Spleen (tissue), 11 donors: ENCODE measurements at regions not wholly inside any gene's neighbourhood (a gene's known extent, or its start where the extent isn't known, plus 50 kb on each side); places are given as distances from the start of the nearest gene placed in this dataset.
A peak's percentile ranks its signal among the peaks of the same experiment; 100 is the strongest.

Experiments
- DNase-seq: peaks from one replicate; pipeline ENCODE4 v3.0.0-alpha.2; 2020
- H3K27ac ChIP-seq, 8 donors: fragments of 200-600 bp; sonication (generic) in 7 of 8; 1 replicate in 4 of 8; 2 replicates in 4 of 8; pipeline versions ENCODE4 v1.5.0 to v1.8.0; 2016 to 2021; ENCODE audit warnings: inconsistent platforms in 4 of 8, mild to moderate bottlenecking in 4 of 8, moderate library complexity in 1 of 8
- H3K27me3 ChIP-seq, 7 donors: fragments of 200-600 bp; sonication (generic) in 6 of 7; replicated peaks in 1 of 7; 1 replicate in 4 of 7; 2 replicates in 3 of 7; pipeline versions ENCODE4 v1.5.0 to v1.8.0; 2016 to 2021; ENCODE audit warnings: inconsistent platforms in 3 of 7, mild to moderate bottlenecking in 1 of 7
- H3K36me3 ChIP-seq, 6 donors: fragments of 200-600 bp; sonication (generic) in 5 of 6; 1 replicate in 4 of 6; 2 replicates in 2 of 6; pipeline versions ENCODE4 v1.5.0 to v1.8.0; 2016 to 2021; ENCODE audit warnings: inconsistent platforms in 2 of 6
- H3K4me1 ChIP-seq, 6 donors: fragments of 200-600 bp; sonication (generic) in 5 of 6; 1 replicate in 3 of 6; 2 replicates in 3 of 6; pipeline versions ENCODE4 v1.5.0 to v1.8.0; 2016 to 2021; ENCODE audit warnings: inconsistent platforms in 3 of 6
- H3K4me3 ChIP-seq, 8 donors: fragments of 200-600 bp; sonication (generic) in 7 of 8; 1 replicate in 4 of 8; 2 replicates in 4 of 8; pipeline versions ENCODE4 v1.5.0 to v1.8.0; 2016 to 2021; ENCODE audit warnings: inconsistent platforms in 4 of 8, mild to moderate bottlenecking in 4 of 8, moderate library complexity in 2 of 8
- H3K9me3 ChIP-seq, 8 donors: fragments of 200-600 bp; sonication (generic) in 7 of 8; 1 replicate in 4 of 8; 2 replicates in 4 of 8; pipeline versions ENCODE4 v1.5.0 to v1.8.0; 2016 to 2021; ENCODE audit warnings: inconsistent platforms in 4 of 8
- CTCF ChIP-seq, 11 experiments: fragments of 200-600 bp in 7 of 11; fragments of 450-650 bp in 4 of 11; sonication (generic) in 4 of 11; IDR thresholded peaks in 8 of 11; conservative IDR thresholded peaks in 3 of 11; 1 replicate in 7 of 11; 2 replicates in 4 of 11; pipeline versions ENCODE4 v1.4.0 to v1.8.0; 2016 to 2021; ENCODE audit warnings: antibody characterized with exemption in 11 of 11, inconsistent platforms in 4 of 11, mild to moderate bottlenecking in 1 of 11
- POLR2A ChIP-seq, 3 donors: fragments of 450-650 bp; IDR thresholded peaks; one replicate each; pipeline ENCODE4 v1.5.1; 2017; ENCODE audit warnings: antibody characterized with exemption in 3 of 3, mild to moderate bottlenecking in 1 of 3
- POLR2AphosphoS5 ChIP-seq, 3 donors: sonication (generic); formaldehyde crosslinking; IDR thresholded peaks; one replicate each; pipeline ENCODE4 v1.5.1; 2017; ENCODE audit warnings: antibody characterized with exemption in 3 of 3
- WGBS, 5 donors: extraction: QIAGEN DNeasy Blood & Tissue Kit in 3 of 5; methylation state at CpG; one replicate each; pipeline versions ENCODE4 v1.1.5 to v1.1.7; 2013 to 2018; 5-methylcytosine and 5-hydroxymethylcytosine counted together
- intact Hi-C: fragments of 100-400 bp; cut with DNase I; formaldehyde crosslinking; loops from one replicate; pipeline ENCODE4 v1.15.0; 2023; ENCODE audit warnings: low total_unique reads
- donor health status: healthy with polysubstance abuse.
- donor health status: DM: no; HTN: no; CAD: no; lungs with moderate emphysema.
- donor health status: DM: no; HTN: no; CAD: no.
- donor health status: Bipolar disorder and iron deficiency.
- donor health status: healthy.
- donor health status: DM: no; HTN: no; CAD: no.
- donor health status: DM: yes; HTN: yes; CAD: no.

DNA sequence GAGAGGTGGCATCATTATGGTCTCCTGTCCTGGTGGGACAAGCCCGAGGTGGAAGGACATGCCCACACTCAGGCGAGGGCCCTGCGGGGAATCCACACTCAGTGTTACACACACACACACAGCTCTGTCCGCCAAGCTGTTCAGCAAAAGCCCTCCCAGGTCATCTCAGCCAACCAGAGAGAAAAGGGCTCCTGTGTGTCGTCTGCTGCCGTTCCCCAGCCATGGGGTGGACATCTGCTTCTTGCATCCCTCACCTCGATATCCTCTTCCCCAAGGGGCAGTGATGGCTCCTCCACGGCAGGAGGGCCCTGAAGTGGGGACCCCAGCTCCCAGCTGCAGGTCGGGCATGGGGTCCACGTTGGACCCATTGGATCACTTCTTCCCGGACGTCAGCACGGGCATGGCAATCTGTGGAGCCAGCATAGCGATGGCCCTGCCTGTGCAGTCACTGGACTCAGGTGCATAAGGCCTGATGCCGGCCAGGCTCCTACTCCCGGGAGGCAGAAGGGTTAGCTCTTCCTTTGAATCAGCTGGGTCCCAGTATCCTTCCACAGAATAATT is 290.1 kb downstream of the C16orf95 start:
- H3K27ac ChIP-seq, result no peak overlapping the region
- intact Hi-C loops, result no loop called here
- H3K9me3 ChIP-seq, result peaks cover 0 to 8% (median 0%) of the 10 kb centered on the region in 8 donors
- no peak overlapping the region for H3K4me3 ChIP-seq
- WGBS, 5 donors, result 85 to 90% (median 85%) methylated on average over 16 of the region's 16 CpGs
- peaks cover 0 to 10% (median 0%) of the 10 kb centered on the region in 7 donors for H3K27me3 ChIP-seq
- H3K4me1 ChIP-seq, result no peaks in the 10 kb centered on the region
- H3K36me3 ChIP-seq, result no peaks in the 10 kb centered on the region
- no peak for TF ChIP-seq POLR2A (IDR thresholded peaks at IDR 0.05)
- TF ChIP-seq POLR2AphosphoS5 (IDR thresholded peaks at IDR 0.05), result no peak
- no peak for TF ChIP-seq CTCF (IDR thresholded peaks at IDR 0.05 in 8 of 11, conservative IDR thresholded peaks at IDR 0.05 in 3 of 11)
- peak; percentile 42 for DNase-seq

DNA sequence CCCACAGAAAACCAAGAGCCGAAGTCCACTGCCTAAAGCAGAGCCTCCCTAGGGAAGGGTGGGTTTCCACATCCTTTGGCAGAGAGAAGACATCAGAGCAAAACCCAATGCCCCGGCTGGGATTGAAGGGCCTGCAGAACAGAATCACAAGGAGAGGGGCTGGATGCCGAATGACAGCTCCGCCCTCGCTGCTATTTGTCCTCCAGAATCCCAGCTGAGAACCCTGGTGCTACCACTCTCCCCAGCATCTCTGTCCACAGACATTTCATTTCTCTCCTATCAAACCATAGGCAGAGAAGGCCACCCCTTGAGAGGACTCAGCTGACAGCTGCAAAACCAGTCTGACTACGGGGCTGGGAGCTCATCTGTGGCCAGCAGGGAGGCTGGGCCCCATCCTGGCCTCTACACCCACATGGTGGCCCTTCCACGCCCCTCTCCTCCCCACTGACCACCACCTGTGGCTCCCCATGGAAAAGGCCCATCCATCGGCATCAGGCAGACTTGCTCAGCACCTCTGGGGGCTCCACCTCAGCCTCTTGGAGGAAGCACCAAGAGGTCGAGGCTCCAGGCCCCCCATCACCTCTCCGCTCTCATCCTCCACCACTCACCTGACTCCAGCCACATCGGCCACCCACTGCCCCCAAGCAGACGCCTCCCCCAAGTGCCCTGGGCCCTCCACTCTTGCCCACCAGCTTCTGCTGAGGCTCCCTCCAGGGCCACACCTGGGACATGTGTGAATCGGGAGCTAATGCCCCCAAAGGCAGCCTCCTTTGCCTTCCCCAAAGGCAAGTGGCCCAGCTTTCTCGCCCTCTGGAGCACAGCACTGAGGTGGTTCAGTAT is 288.5 kb downstream of the C16orf95 start:
- 85 to 90% (median 87%) methylated on average over 13 to 14 of the region's 14 CpGs for WGBS, 5 donors
- H3K4me1 ChIP-seq, result no peaks in the 10 kb centered on the region
- intact Hi-C loops, result no loop called here
- TF ChIP-seq POLR2AphosphoS5 (IDR thresholded peaks at IDR 0.05) (no peak), CTCF (IDR thresholded peaks at IDR 0.05 in 8 of 11, conservative IDR thresholded peaks at IDR 0.05 in 3 of 11) (no peak), POLR2A (IDR thresholded peaks at IDR 0.05) (no peak)
- DNase-seq, result peak; percentile 54
- peaks cover 0 to 19% (median 0%) of the 10 kb centered on the region in 7 donors for H3K27me3 ChIP-seq
- H3K4me3 ChIP-seq, result no peak overlapping the region
- H3K36me3 ChIP-seq, result no peaks in the 10 kb centered on the region
- H3K9me3 ChIP-seq, result peaks cover 0 to 8% (median 0%) of the 10 kb centered on the region in 8 donors
- H3K27ac ChIP-seq, result no peak overlapping the region

DNA sequence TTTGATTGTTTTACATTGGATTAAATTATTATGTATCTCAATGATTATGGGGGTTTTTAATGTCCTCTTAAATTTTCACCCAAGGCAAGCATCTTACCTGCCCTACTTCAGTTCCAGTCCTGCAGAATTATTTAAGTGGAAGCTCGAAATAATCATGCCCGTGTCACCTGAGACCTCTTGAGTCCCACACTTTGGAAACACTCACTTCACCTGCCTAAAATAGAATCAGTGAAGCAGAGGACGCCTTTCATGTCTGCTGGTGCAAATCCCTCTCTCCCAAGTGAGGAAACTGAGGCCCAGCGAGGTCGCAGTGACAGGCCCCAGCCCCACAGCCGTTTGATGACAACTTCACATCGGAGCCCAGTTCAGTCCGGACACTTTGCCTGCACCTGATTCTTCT is 284.6 kb downstream of the C16orf95 start:
- peaks cover 0 to 8% (median 0%) of the 10 kb centered on the region in 8 donors for H3K9me3 ChIP-seq
- H3K27me3 ChIP-seq, result peaks cover 0 to 16% (median 0%) of the 10 kb centered on the region in 7 donors
- 65 to 86% (median 75%) methylated on average over 8 of the region's 8 CpGs for WGBS, 5 donors
- no peak overlapping the region for H3K4me3 ChIP-seq
- H3K36me3 ChIP-seq, result no peaks in the 10 kb centered on the region
- H3K27ac ChIP-seq, result no peak overlapping the region
- TF ChIP-seq POLR2A (IDR thresholded peaks at IDR 0.05) (no peak), CTCF (IDR thresholded peaks at IDR 0.05 in 8 of 11, conservative IDR thresholded peaks at IDR 0.05 in 3 of 11) (no peak)
- H3K4me1 ChIP-seq, result no peaks in the 10 kb centered on the region
- DNase-seq, result no peak
- intact Hi-C loops, result no loop called here

- no peak for TF ChIP-seq CTCF (IDR thresholded peaks at IDR 0.05 in 8 of 11, conservative IDR thresholded peaks at IDR 0.05 in 3 of 11)
- TF ChIP-seq POLR2AphosphoS5 (IDR thresholded peaks at IDR 0.05), result no peak
- no peak for TF ChIP-seq POLR2A (IDR thresholded peaks at IDR 0.05)
- peaks cover 0 to 13% (median 0%) of the 10 kb centered on the region in 7 donors for H3K27me3 ChIP-seq
- H3K4me1 ChIP-seq, result no peaks in the 10 kb centered on the region
- WGBS, 5 donors, result 83 to 88% (median 85%) methylated on average over 15 of the region's 15 CpGs
- H3K4me3 ChIP-seq, result no peak overlapping the region
- H3K36me3 ChIP-seq, result no peaks in the 10 kb centered on the region
- peaks cover 0 to 8% (median 0%) of the 10 kb centered on the region in 8 donors for H3K9me3 ChIP-seq
- intact Hi-C loops, result no loop called here
- no peak for DNase-seq
- no peak overlapping the region for H3K27ac ChIP-seq
These were observed 284.1 kb downstream of the C16orf95 start for GRCh38 chr16:87033021-87033471.
